Endothelial cell of umbilical vein (primary cell): ENCODE measurements at regions not wholly inside any gene's neighbourhood (a gene's known extent, or its start where the extent isn't known, plus 50 kb on each side); places are given as distances from the start of the nearest gene placed in this dataset.

Source experiments
- BruUV-seq: library from RNA; stranded (reverse); fragments of 400-500 nt; replicated peaks from 2 replicates; lab custom pipeline; 2021; lab: Mats Ljungman, UMichigan
- CTCF ChIA-PET: fragments of 300-600, 350-600 bp; sonication (Branson Sonifier 250); formaldehyde crosslinking; loops from one replicate; lab custom pipeline; 2021; ENCODE audit warnings: antibody characterized with exemption, inconsistent platforms; lab: Charles Lee
- POLR2A ChIA-PET: fragments of 300-600, 350-600 bp; sonication (Branson Sonifier 250); formaldehyde crosslinking; loops from one replicate; lab custom pipeline; 2021; ENCODE audit warnings: antibody characterized with exemption, inconsistent platforms; lab: Charles Lee
- DNase-seq: peaks from one replicate; pipeline ENCODE4 v3.0.0-alpha.2; 2011; ENCODE audit warnings: low read depth, low spot score
- FAIRE-seq: peaks from 2 replicates; lab custom pipeline; 2011; peaks lifted over from hg19 to GRCh38; lab: Jason Lieb, UNC
- H2AFZ ChIP-seq: 2 replicates; pipeline ENCODE4 v1.6.0; 2012; ENCODE audit warnings: low read depth, low read length, control low read depth, inconsistent platforms
- H3K27ac ChIP-seq: 2 replicates; pipeline ENCODE4 v1.5.1; 2011; ENCODE audit warnings: low read depth, mild to moderate bottlenecking, control low read depth, low read length, moderate library complexity; ENCODE audit not compliant: insufficient read depth
- H3K27me3 ChIP-seq, 2 experiments: 2 replicates each; pipeline versions ENCODE4 v1.6.0 to v1.6.1; 2011; ENCODE audit warnings: low read length in 2 of 2, mixed read lengths in 1 of 2; ENCODE audit not compliant: control insufficient read depth in 2 of 2, insufficient read depth in 2 of 2
- H3K36me3 ChIP-seq, 2 experiments: 2 replicates in 1 of 2; 3 replicates in 1 of 2; pipeline ENCODE4 v1.5.1; 2011; ENCODE audit warnings: low read length in 2 of 2, mild to moderate bottlenecking in 1 of 2, moderate library complexity in 1 of 2; ENCODE audit not compliant: control insufficient read depth in 2 of 2, insufficient read depth in 2 of 2; ENCODE audit errors: extremely low read depth in 1 of 2
- H3K4me1 ChIP-seq: 3 replicates; pipeline ENCODE4 v1.5.1; 2011; ENCODE audit warnings: mild to moderate bottlenecking, low read length; ENCODE audit not compliant: control insufficient read depth, insufficient read depth; ENCODE audit errors: extremely low read depth
- H3K4me2 ChIP-seq: 2 replicates; pipeline ENCODE4 v1.6.1; 2011; ENCODE audit warnings: low read length, control low read depth, mixed read lengths; ENCODE audit not compliant: insufficient read depth
- H3K4me3 ChIP-seq, 3 experiments: fragments of 200-600 bp in 1 of 3; sonication (generic), shearing (Covaris generic) in 1 of 3; replicated peaks in 1 of 3; 2 replicates each; pipeline ENCODE4 v1.5.1; 2011 to 2016; ENCODE audit warnings: control low read depth in 3 of 3, low read length in 3 of 3, mild to moderate bottlenecking in 2 of 3, inconsistent platforms in 1 of 3, low read depth in 1 of 3, moderate library complexity in 1 of 3; ENCODE audit not compliant: insufficient read depth in 1 of 3
- H3K79me2 ChIP-seq: 2 replicates; pipeline ENCODE4 v1.6.0; 2012; ENCODE audit warnings: low read length, inconsistent platforms; ENCODE audit not compliant: control insufficient read depth, insufficient read depth
- H3K9ac ChIP-seq: replicated peaks from 2 replicates; pipeline ENCODE3; 2011; ENCODE audit warnings: low read length, control low read depth; ENCODE audit not compliant: insufficient read depth; ENCODE audit errors: extremely low read depth
- H3K9me1 ChIP-seq: replicated peaks from 3 replicates; pipeline ENCODE4 v1.6.0; 2011; ENCODE audit warnings: mild to moderate bottlenecking, low read length; ENCODE audit not compliant: control insufficient read depth, insufficient read depth; ENCODE audit errors: extremely low read depth
- H3K9me3 ChIP-seq: replicated peaks from 2 replicates; pipeline ENCODE4 v1.5.1; 2012; ENCODE audit warnings: low read length, inconsistent platforms; ENCODE audit not compliant: control insufficient read depth, insufficient read depth
- H4K20me1 ChIP-seq: replicated peaks from 2 replicates; pipeline ENCODE3; 2011; ENCODE audit warnings: mild to moderate bottlenecking, low read length; ENCODE audit not compliant: control insufficient read depth, insufficient read depth; ENCODE audit errors: extremely low read depth
- EZH2 ChIP-seq: IDR thresholded peaks from 2 replicates; pipeline ENCODE4 v1.6.1; 2012; ENCODE audit warnings: borderline replicate concordance, low read depth, mild to moderate bottlenecking, moderate library complexity, low read length, inconsistent platforms; ENCODE audit not compliant: severe bottlenecking
- FOS ChIP-seq: IDR thresholded peaks from 2 replicates; pipeline ENCODE4 v1.6.1; 2011; ENCODE audit warnings: mild to moderate bottlenecking, low read length, moderate library complexity, borderline replicate concordance; ENCODE audit not compliant: insufficient read depth
- GATA2 ChIP-seq: IDR thresholded peaks from 2 replicates; pipeline ENCODE4 v1.7.0; 2011; ENCODE audit warnings: low read depth, mild to moderate bottlenecking, moderate library complexity, mixed read lengths, low read length; ENCODE audit not compliant: insufficient read length, insufficient read depth
- JUN ChIP-seq: IDR thresholded peaks from 2 replicates; pipeline ENCODE4 v1.6.1; 2011; ENCODE audit warnings: borderline replicate concordance, low read depth; ENCODE audit not compliant: insufficient read length, insufficient read depth
- MYC ChIP-seq: IDR thresholded peaks from one replicate; pipeline ENCODE4 v1.6.1; 2011; ENCODE audit warnings: mild to moderate bottlenecking, low read depth, low read length
- POLR2A ChIP-seq: IDR thresholded peaks from 2 replicates; pipeline ENCODE4 v1.6.1; 2012; ENCODE audit warnings: low read depth, mild to moderate bottlenecking, control low read depth, low read length
- POLR2AphosphoS5 ChIP-seq: IDR thresholded peaks from 2 replicates; pipeline ENCODE4 v1.6.1; 2012; ENCODE audit warnings: low read depth, mild to moderate bottlenecking, control low read depth, low read length, moderate library complexity; ENCODE audit not compliant: insufficient read depth
- dilution Hi-C: fragments of 300-500 bp; cut with MboI; formaldehyde crosslinking; loops from one replicate; pipeline ENCODE4 v1.15.0; 2019; ENCODE audit warnings: low sequenced_read_pairs; ENCODE audit not compliant: extremely low pct_ligation_motif_present
- intact Hi-C: fragments of 100-400 bp; cut with micrococcal nuclease; formaldehyde crosslinking; loops from one replicate; pipeline ENCODE4 v1.10.0; 2022
- TF ChIP-seq, protein P1 (sequence below): IDR thresholded peaks from 2 replicates; pipeline ENCODE4 v1.6.1; 2011; ENCODE audit not compliant: insufficient read depth, insufficient read length
- TF ChIP-seq, protein P2 (sequence below), 2 donors: IDR thresholded peaks; 1 replicate in 1 of 2; 2 replicates in 1 of 2; pipeline ENCODE4 v1.5.1; 2011; ENCODE audit warnings: low read length in 2 of 2, mild to moderate bottlenecking in 2 of 2, moderate library complexity in 2 of 2, control low read depth in 1 of 2, inconsistent platforms in 1 of 2, low read depth in 1 of 2; ENCODE audit not compliant: insufficient read depth in 1 of 2; ENCODE audit errors: extremely low read depth in 1 of 2

DNA sequence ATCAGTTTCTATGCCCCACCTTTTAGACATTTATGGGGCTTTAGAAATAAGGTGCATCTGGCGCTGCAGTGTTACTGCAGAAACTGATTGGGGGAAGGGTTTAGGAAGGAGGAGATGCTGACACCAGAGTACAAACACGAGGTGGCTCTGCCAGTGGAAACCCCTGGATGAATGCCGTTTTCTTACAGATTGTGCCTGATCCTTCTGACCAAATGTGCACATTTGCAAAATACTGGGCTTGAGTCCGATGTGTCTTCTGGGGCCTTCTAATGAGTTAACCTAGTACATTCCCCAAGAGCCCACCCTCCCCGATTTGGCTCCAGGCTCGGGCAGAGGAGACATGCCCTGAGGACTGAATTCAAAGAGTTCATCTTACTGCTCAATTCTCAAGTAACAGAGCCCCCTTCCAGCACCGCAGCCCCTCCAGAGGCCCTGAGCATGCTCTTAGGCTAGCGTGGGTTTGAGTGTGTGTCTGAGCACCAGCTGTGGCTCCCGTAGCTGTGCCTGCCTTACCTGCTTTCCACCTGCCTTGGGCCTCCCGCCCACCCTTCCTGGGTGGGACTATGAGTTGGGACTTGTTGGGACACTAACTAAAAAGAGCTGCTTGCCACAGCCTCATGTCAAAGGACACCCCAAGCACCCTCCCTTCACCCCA is 116.7 kb upstream of the COPS8 start:
- H3K36me3 ChIP-seq, result no peaks in the 10 kb centered on the region
- no peak overlapping the region for H3K27ac ChIP-seq
- no peaks in the 10 kb centered on the region for H4K20me1 ChIP-seq
- H3K9me3 ChIP-seq, result no peaks in the 10 kb centered on the region
- ChIA-PET POLR2A (no interaction called here), CTCF (no interaction called here)
- H3K4me3 ChIP-seq, result no peak overlapping the region
- H3K9me1 ChIP-seq, result no peaks in the 10 kb centered on the region
- no peak for DNase-seq
- H2AFZ ChIP-seq, result no peak overlapping the region
- H3K9ac ChIP-seq, result no peak overlapping the region
- no peak for FAIRE-seq
- H3K4me2 ChIP-seq, result no peak overlapping the region
- TF ChIP-seq EZH2, result no peak
- no peak for TF ChIP-seq FOS
- TF ChIP-seq, protein P1, sequence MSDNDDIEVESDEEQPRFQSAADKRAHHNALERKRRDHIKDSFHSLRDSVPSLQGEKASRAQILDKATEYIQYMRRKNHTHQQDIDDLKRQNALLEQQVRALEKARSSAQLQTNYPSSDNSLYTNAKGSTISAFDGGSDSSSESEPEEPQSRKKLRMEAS, result no peak
- no peaks in the 10 kb centered on the region for H3K79me2 ChIP-seq
- no TSS peak for BruUV-seq
- intact Hi-C loops, result no loop called here
- dilution Hi-C loops, result no loop called here
- H3K4me1 ChIP-seq, result peaks cover 4% of the 10 kb centered on the region
- H3K27me3 ChIP-seq, result no peaks in the 10 kb centered on the region

DNA sequence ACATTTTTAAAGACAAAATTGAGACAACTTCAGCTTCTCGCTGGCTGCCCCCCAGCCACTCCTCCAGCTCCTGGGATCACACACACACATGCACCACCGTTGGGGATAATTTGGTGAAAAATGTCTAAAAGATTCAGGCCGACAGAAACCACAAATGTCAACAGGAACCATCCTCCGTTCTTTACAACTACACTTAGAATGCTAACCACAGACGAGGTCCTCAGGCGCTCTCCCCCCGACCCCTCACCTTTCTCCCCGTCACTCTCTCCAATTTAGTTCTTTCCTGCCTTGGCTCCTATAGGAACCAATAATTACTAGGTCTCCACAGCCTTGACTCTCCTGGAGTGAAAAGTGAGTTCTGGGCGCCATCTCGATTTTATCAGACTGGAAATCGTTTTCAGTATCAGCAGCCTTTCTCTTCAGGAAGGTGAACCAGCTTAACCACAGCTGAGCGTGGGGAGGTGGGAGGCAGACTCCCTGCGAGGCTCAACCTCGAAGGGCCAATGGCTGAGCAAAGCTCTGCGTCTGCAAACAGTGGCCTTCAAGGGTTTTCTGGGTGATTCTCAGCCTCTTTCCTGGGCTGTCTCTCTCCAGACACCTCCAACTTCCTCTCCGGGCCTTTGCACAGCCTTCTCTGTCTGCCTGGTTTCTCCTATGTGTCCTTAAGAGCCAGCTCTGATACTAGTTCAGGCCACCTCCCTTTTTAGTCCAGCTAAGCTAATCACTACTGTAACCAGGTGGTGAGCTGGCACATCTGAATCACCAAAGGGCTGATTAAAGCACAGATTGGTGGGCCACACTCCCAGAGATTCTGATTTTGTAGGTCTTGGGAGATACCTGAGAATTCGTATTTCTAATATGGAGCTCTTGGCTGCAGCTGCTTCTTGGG is 115.7 kb upstream of the COPS8 start:
- Histone ChIP-seq H3K4me2 (no peak overlapping the region), H3K9me1 (no peaks in the 10 kb centered on the region), H3K27me3 (no peaks in the 10 kb centered on the region), H3K36me3 (no peaks in the 10 kb centered on the region), H2AFZ (no peak overlapping the region), H3K9me3 (no peaks in the 10 kb centered on the region), H4K20me1 (no peaks in the 10 kb centered on the region), H3K27ac (no peak overlapping the region), H3K9ac (no peak overlapping the region), H3K4me1 (peaks cover 4% of the 10 kb centered on the region), H3K4me3 (no peak overlapping the region), H3K79me2 (no peaks in the 10 kb centered on the region)
- BruUV-seq, result no TSS peak
- FAIRE-seq (no peak), DNase-seq (no peak)
- ChIA-PET CTCF (no interaction called here), POLR2A (no interaction called here)
- dilution Hi-C loops (no loop called here), intact Hi-C loops (no loop called here)
- no peak for TF ChIP-seq EZH2
- no peak for TF ChIP-seq GATA2
- no peak for TF ChIP-seq POLR2AphosphoS5
- TF ChIP-seq POLR2A, result no peak
- TF ChIP-seq JUN, result no peak
- TF ChIP-seq FOS, result no peak
- TF ChIP-seq, protein P1, result no peak
- no peak for TF ChIP-seq MYC
- TF ChIP-seq, protein P2, sequence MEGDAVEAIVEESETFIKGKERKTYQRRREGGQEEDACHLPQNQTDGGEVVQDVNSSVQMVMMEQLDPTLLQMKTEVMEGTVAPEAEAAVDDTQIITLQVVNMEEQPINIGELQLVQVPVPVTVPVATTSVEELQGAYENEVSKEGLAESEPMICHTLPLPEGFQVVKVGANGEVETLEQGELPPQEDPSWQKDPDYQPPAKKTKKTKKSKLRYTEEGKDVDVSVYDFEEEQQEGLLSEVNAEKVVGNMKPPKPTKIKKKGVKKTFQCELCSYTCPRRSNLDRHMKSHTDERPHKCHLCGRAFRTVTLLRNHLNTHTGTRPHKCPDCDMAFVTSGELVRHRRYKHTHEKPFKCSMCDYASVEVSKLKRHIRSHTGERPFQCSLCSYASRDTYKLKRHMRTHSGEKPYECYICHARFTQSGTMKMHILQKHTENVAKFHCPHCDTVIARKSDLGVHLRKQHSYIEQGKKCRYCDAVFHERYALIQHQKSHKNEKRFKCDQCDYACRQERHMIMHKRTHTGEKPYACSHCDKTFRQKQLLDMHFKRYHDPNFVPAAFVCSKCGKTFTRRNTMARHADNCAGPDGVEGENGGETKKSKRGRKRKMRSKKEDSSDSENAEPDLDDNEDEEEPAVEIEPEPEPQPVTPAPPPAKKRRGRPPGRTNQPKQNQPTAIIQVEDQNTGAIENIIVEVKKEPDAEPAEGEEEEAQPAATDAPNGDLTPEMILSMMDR (IDR thresholded peaks at IDR 0.05; ENCODE audit: extremely low read depth in 1 of 2, insufficient read depth in 1 of 2, low read depth in 1 of 2, low read length in 2 of 2), result no peak
